ENCODE measurements at regions not wholly inside any gene's neighbourhood (a gene's known extent, or its start where the extent isn't known, plus 50 kb on each side); places are given as distances from the start of the nearest gene placed in this dataset.

DNA sequence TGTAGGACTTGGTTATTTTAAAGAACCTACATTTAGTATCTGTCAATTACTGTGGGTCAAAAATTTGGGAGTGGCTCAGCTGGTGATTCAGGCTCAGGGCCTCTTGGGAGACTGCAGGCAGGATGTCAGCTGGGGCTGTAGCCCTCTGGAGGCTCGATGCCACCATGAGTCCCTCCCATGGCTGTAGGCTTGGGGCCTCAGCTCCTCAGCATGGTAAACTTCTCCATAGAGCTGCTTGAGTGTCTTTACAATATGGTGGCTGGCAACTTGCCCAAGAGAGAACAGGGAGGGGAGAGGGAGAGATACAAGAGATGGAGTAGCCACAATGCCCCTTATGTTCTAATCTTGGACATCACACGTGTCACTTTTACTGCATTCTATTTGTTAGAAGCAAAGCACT is 470.4 kb downstream of the CDH26 start:
- Histone ChIP-seq H3K9me3 (replicated peaks; ENCODE audit: insufficient read depth, low read length) (no peaks in the 10 kb centered on the region), H3K9ac (ENCODE audit: low read length) (no peak overlapping the region), H3K27me3 (replicated peaks; ENCODE audit: insufficient read depth, low read length) (no peaks in the 10 kb centered on the region), H4K20me1 (ENCODE audit: insufficient read depth, low read length) (no peaks in the 10 kb centered on the region), H3K4me3 (ENCODE audit: low read length) (no peak overlapping the region), H3K4me1 (ENCODE audit: low read length) (no peaks in the 10 kb centered on the region), H3K36me3 (replicated peaks; ENCODE audit: insufficient read depth, low read length) (no peaks in the 10 kb centered on the region), H2AFZ (ENCODE audit: low read length) (no peak overlapping the region), H3K4me2 (ENCODE audit: low read depth, low read length) (no peak overlapping the region), H3F3A (ENCODE audit: insufficient read depth, low read length) (no peaks in the 10 kb centered on the region), H3K79me2 (ENCODE audit: low read length) (no peaks in the 10 kb centered on the region), H3K9me2 (replicated peaks; ENCODE audit: insufficient read depth, low read length) (no peaks in the 10 kb centered on the region), H3K27ac (ENCODE audit: low read length) (no peak overlapping the region)
- TF ChIP-seq CTCF (IDR thresholded peaks at IDR 0.05; ENCODE audit: low read length) (no peak), EZH2phosphoT487 (IDR thresholded peaks at IDR 0.05; ENCODE audit: low read length) (no peak), EZH2 (optimal IDR thresholded peaks at IDR 0.05; ENCODE audit: low read depth, low read length) (no peak)
- no peak for DNase-seq

- Histone ChIP-seq H3K27ac (ENCODE audit: low read length) (no peak overlapping the region), H3F3A (ENCODE audit: insufficient read depth, low read length) (no peaks in the 10 kb centered on the region), H3K4me2 (ENCODE audit: low read depth, low read length) (no peak overlapping the region), H3K9me2 (replicated peaks; ENCODE audit: insufficient read depth, low read length) (no peaks in the 10 kb centered on the region), H3K9ac (ENCODE audit: low read length) (no peak overlapping the region), H3K79me2 (ENCODE audit: low read length) (no peaks in the 10 kb centered on the region), H3K36me3 (replicated peaks; ENCODE audit: insufficient read depth, low read length) (no peaks in the 10 kb centered on the region), H3K9me3 (replicated peaks; ENCODE audit: insufficient read depth, low read length) (no peaks in the 10 kb centered on the region), H4K20me1 (ENCODE audit: insufficient read depth, low read length) (no peaks in the 10 kb centered on the region), H3K4me1 (ENCODE audit: low read length) (no peaks in the 10 kb centered on the region), H3K4me3 (ENCODE audit: low read length) (no peak overlapping the region), H2AFZ (ENCODE audit: low read length) (no peak overlapping the region), H3K27me3 (replicated peaks; ENCODE audit: insufficient read depth, low read length) (no peaks in the 10 kb centered on the region)
- TF ChIP-seq CTCF (IDR thresholded peaks at IDR 0.05; ENCODE audit: low read length) (no peak), EZH2 (optimal IDR thresholded peaks at IDR 0.05; ENCODE audit: low read depth, low read length) (no peak), EZH2phosphoT487 (IDR thresholded peaks at IDR 0.05; ENCODE audit: low read length) (no peak)
- DNase-seq, result no peak
These were observed 472.3 kb downstream of the CDH26 start for GRCh38 chr20:60430516-60431001.

- Histone ChIP-seq H3K27ac (ENCODE audit: low read length) (no peak overlapping the region), H3K27me3 (replicated peaks; ENCODE audit: insufficient read depth, low read length) (no peaks in the 10 kb centered on the region), H3K9me3 (replicated peaks; ENCODE audit: insufficient read depth, low read length) (no peaks in the 10 kb centered on the region)
These were observed 473.1 kb downstream of the CDH26 start for GRCh38 chr20:60431349-60431748.

More at GRCh38 chr20:60431349-60431748, 473.1 kb downstream of the CDH26 start:
- H3K36me3 ChIP-seq (replicated peaks; ENCODE audit: insufficient read depth, low read length), result no peaks in the 10 kb centered on the region
- no peaks in the 10 kb centered on the region for H3K4me1 ChIP-seq (ENCODE audit: low read length)
- no peak for DNase-seq
- TF ChIP-seq CTCF (IDR thresholded peaks at IDR 0.05; ENCODE audit: low read length) (no peak), EZH2 (optimal IDR thresholded peaks at IDR 0.05; ENCODE audit: low read depth, low read length) (no peak), EZH2phosphoT487 (IDR thresholded peaks at IDR 0.05; ENCODE audit: low read length) (no peak)
- no peaks in the 10 kb centered on the region for H3F3A ChIP-seq (ENCODE audit: insufficient read depth, low read length)
- no peaks in the 10 kb centered on the region for H3K9me2 ChIP-seq (replicated peaks; ENCODE audit: insufficient read depth, low read length)
- no peaks in the 10 kb centered on the region for H4K20me1 ChIP-seq (ENCODE audit: insufficient read depth, low read length)
- no peak overlapping the region for H3K9ac ChIP-seq (ENCODE audit: low read length)
- H3K79me2 ChIP-seq (ENCODE audit: low read length), result no peaks in the 10 kb centered on the region
- H2AFZ ChIP-seq (ENCODE audit: low read length), result no peak overlapping the region
- H3K4me2 ChIP-seq (ENCODE audit: low read depth, low read length), result no peak overlapping the region
- H3K4me3 ChIP-seq (ENCODE audit: low read length), result no peak overlapping the region
